Effector memory CD8-positive, alpha-beta T cell (primary cell): ENCODE measurements at regions not wholly inside any gene's neighbourhood (a gene's known extent, or its start where the extent isn't known, plus 50 kb on each side); places are given as distances from the start of the nearest gene placed in this dataset.
"Not testable (repeated sequence)": the region's sequence is repeated elsewhere in the genome, so short reads cannot be mapped to it uniquely, and the experiment has no call there.

Source experiments
- ATAC-seq: fragments of 150-1000 bp; cut with Tn5 transposase; replicated peaks from 2 replicates; pipeline ENCODE4 v1.10.0; 2021; ENCODE audit warnings: mild to moderate bottlenecking, moderate library complexity
- DNase-seq, 3 experiments: peaks; one replicate each; pipeline ENCODE4 v3.0.0; 2021
- H3K27ac Mint-ChIP-seq, 2 donors: one replicate each; pipeline ENCODE4 v1.8.0; 2022; ENCODE audit warnings: mild to moderate bottlenecking in 2 of 2, mixed read lengths in 2 of 2, moderate library complexity in 2 of 2
- H3K27me3 Mint-ChIP-seq, 2 donors: one replicate each; pipeline ENCODE4 v1.8.0; 2022; ENCODE audit warnings: mixed read lengths in 2 of 2
- H3K36me3 Mint-ChIP-seq: one replicate; pipeline ENCODE4 v1.8.0; 2022; ENCODE audit warnings: mild to moderate bottlenecking, moderate library complexity, mixed read lengths; ENCODE audit not compliant: insufficient read depth
- H3K4me1 Mint-ChIP-seq, 2 donors: one replicate each; pipeline ENCODE4 v1.8.0; 2022; ENCODE audit warnings: low read depth in 2 of 2, mixed read lengths in 2 of 2
- H3K4me3 Mint-ChIP-seq, 2 donors: one replicate each; pipeline ENCODE4 v1.8.0; 2022; ENCODE audit warnings: mild to moderate bottlenecking in 2 of 2, mixed read lengths in 2 of 2, moderate library complexity in 2 of 2
- H3K9me3 Mint-ChIP-seq, 2 donors: one replicate each; pipeline ENCODE4 v1.8.0; 2022; ENCODE audit warnings: mixed read lengths in 2 of 2

DNA sequence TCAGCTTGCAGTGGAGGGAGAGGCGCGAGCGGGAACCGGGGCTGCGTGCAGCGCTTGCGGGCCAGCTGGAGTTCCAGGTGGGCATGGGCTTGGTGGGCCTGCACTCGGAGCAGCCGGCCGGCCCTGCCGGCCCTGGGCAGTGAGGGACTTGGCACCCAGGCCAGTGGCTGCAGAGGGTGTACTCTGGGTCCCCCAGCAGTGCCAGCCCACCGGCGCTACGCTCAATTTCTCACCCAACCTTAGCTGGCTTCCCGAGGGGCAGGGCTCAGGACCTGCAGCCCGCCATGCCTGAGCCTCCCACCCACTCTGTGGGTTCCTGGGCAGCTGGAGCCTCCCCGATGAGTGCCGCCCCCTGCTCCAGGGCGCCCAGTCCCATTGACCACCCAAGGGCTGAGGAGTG is 52.6 kb upstream of the PDE3B start:
- H3K9me3 Mint-ChIP-seq, H3K4me3 Mint-ChIP-seq, H3K27ac Mint-ChIP-seq, DNase-seq, ATAC-seq, H3K36me3 Mint-ChIP-seq, H3K27me3 Mint-ChIP-seq: not testable (repeated sequence)
- H3K4me1 Mint-ChIP-seq: peaks cover 8 to 18% of the 10 kb centered on the region in 2 donors

DNA sequence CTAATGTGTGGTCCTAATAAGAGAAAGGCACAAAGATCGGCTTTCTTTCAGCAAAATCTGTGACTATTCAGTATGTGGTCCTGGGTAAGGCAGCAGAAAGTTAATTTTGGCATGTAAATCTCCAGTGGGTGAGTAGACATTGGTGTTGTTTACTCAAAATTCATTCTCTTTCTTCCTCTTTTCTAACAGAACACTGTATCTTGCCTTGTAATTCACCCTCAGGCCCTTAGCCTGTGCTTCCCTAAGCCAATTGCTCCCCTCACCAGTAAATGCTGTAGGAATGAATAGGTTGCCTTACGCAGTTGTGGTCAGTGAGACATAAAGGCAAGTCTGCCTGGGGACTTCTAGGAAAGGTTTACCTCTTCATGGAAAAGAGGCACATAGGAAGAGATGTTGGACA is 49.9 kb upstream of the PDE3B start:
- Mint-ChIP-seq H3K27ac (no peak overlapping the region), H3K27me3 (no peaks in the 10 kb centered on the region), H3K4me3 (no peak overlapping the region), H3K36me3 (no peaks in the 10 kb centered on the region), H3K9me3 (peaks cover 0 to 4% of the 10 kb centered on the region in 2 donors), H3K4me1 (peaks cover 4 to 24% of the 10 kb centered on the region in 2 donors)
- DNase-seq: no peak
- ATAC-seq: no peak
